A673 (cell line): ENCODE measurements at regions not wholly inside any gene's neighbourhood (a gene's known extent, or its start where the extent isn't known, plus 50 kb on each side); places are given as distances from the start of the nearest gene placed in this dataset.

ENCODE experiments used
- EZH2 ChIP-seq: fragments of 200-600 bp; sonication (generic); IDR thresholded peaks from 2 replicates; pipeline ENCODE4 v1.6.1; 2017; ENCODE audit warnings: borderline replicate concordance, low read depth, mild to moderate bottlenecking, mixed read lengths, antibody characterized with exemption, low read length; ENCODE audit not compliant: poor library complexity, severe bottlenecking
- TF ChIP-seq, protein P1 (sequence below): fragments of 300-800, 200-600 bp; sonication (generic); conservative IDR thresholded peaks from 2 replicates; pipeline ENCODE4 v1.5.1; 2017; ENCODE audit warnings: low read depth, mild to moderate bottlenecking, antibody characterized with exemption, low read length, moderate library complexity, mixed read lengths

DNA sequence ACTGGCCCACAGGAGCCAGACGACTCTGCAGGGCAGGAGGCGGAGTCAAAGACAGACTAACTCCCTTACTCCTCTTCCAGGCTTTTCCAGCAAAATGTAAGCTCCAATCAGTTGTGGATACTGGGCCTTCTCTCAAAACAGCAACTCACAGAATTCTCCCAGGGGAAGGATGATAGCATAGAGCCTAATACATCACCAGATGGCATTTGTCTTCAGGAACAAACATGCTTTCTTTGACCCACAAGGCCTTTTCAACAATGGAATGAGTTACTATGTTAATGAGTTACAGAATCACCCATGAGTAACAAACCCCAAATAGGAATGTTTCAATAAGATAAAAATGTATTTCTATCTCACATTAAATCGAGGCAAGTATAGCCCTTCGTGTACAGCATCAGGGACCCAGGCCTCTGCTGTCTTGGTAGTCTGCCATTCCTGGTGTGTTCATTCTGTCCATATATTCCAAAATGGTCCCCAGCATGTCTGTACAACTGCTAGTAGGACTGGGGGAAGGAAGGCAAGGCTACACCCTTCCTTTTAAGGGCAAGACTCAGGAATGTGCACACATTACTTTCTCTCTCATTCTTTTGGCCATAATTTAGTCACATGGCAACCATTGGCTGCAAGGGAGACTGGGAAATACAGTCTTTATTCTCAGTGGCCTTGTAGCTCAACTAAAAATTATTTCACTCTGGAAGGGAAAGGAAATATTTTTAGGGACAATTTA lies 76.4 kb downstream of the BOD1L2 start:
- TF ChIP-seq, protein P1, sequence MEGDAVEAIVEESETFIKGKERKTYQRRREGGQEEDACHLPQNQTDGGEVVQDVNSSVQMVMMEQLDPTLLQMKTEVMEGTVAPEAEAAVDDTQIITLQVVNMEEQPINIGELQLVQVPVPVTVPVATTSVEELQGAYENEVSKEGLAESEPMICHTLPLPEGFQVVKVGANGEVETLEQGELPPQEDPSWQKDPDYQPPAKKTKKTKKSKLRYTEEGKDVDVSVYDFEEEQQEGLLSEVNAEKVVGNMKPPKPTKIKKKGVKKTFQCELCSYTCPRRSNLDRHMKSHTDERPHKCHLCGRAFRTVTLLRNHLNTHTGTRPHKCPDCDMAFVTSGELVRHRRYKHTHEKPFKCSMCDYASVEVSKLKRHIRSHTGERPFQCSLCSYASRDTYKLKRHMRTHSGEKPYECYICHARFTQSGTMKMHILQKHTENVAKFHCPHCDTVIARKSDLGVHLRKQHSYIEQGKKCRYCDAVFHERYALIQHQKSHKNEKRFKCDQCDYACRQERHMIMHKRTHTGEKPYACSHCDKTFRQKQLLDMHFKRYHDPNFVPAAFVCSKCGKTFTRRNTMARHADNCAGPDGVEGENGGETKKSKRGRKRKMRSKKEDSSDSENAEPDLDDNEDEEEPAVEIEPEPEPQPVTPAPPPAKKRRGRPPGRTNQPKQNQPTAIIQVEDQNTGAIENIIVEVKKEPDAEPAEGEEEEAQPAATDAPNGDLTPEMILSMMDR = no peak
- no peak for TF ChIP-seq EZH2
